ENCODE measurements at regions not wholly inside any gene's neighbourhood (a gene's known extent, or its start where the extent isn't known, plus 50 kb on each side); places are given as distances from the start of the nearest gene placed in this dataset.

- DNase-seq (ENCODE audit: low read depth), result no peak
- TF ChIP-seq CTCF (conservative IDR thresholded peaks at IDR 0.05; ENCODE audit: low read depth, low read length), result no peak
Measured at GRCh38 chr11:23948851-23949250, 548.0 kb upstream of the LUZP2 start.

GRCh38 chr11:23953951-23954710, 542.7 kb upstream of the LUZP2 start:
- no peak for DNase-seq (ENCODE audit: low read depth)
- no peak overlapping the region for H3K4me3 ChIP-seq (ENCODE audit: low read length)
- TF ChIP-seq CTCF (conservative IDR thresholded peaks at IDR 0.05; ENCODE audit: low read depth, low read length), result no peak

More at GRCh38 chr11:23948851-23949250, 548.0 kb upstream of the LUZP2 start:
- no peak overlapping the region for H3K4me3 ChIP-seq (ENCODE audit: low read length)

GRCh38 chr11:23954730-23955129, 542.1 kb upstream of the LUZP2 start:
- TF ChIP-seq CTCF (conservative IDR thresholded peaks at IDR 0.05; ENCODE audit: low read depth, low read length), result no peak
- no peak for DNase-seq (ENCODE audit: low read depth)

GRCh38 chr11:23956586-23956985, 540.3 kb upstream of the LUZP2 start:
- no peak overlapping the region for H3K4me3 ChIP-seq (ENCODE audit: low read length)
- no peak for DNase-seq (ENCODE audit: low read depth)
- TF ChIP-seq CTCF (conservative IDR thresholded peaks at IDR 0.05; ENCODE audit: low read depth, low read length), result no peak

More at GRCh38 chr11:23954730-23955129, 542.1 kb upstream of the LUZP2 start:
- no peak overlapping the region for H3K4me3 ChIP-seq (ENCODE audit: low read length)

GRCh38 chr11:23957314-23957713, 539.5 kb upstream of the LUZP2 start:
- no peak overlapping the region for H3K4me3 ChIP-seq (ENCODE audit: low read length)
- no peak for TF ChIP-seq CTCF (conservative IDR thresholded peaks at IDR 0.05; ENCODE audit: low read depth, low read length)
- no peak for DNase-seq (ENCODE audit: low read depth)

GRCh38 chr11:23959462-23959861, 537.4 kb upstream of the LUZP2 start:
- TF ChIP-seq CTCF (conservative IDR thresholded peaks at IDR 0.05; ENCODE audit: low read depth, low read length), result no peak
- no peak overlapping the region for H3K4me3 ChIP-seq (ENCODE audit: low read length)
- DNase-seq (ENCODE audit: low read depth), result no peak

Measured in retinal pigment epithelial cell (primary cell).